ENCODE measurements at regions not wholly inside any gene's neighbourhood (a gene's known extent, or its start where the extent isn't known, plus 50 kb on each side); places are given as distances from the start of the nearest gene placed in this dataset.

GRCh38 chr1:4512636-4513035 lies 141.8 kb upstream of the AJAP1 start:
- no peaks in the 10 kb centered on the region for H3K9me3 ChIP-seq

GRCh38 chr1:4513685-4514084 lies 140.7 kb upstream of the AJAP1 start:
- Histone ChIP-seq H3K36me3 (no peaks in the 10 kb centered on the region), H3K4me1 (ENCODE audit: control insufficient read depth in 1 of 2, insufficient read depth in 1 of 2, low read depth in 1 of 2, low read length in 1 of 2) (no peaks in the 10 kb centered on the region), H3K27ac (no peak overlapping the region), H3K27me3 (no peaks in the 10 kb centered on the region), H3K4me3 (ENCODE audit: low read depth in 1 of 2, low read length in 1 of 2) (no peak overlapping the region), H3K9me3 (no peaks in the 10 kb centered on the region)
- no peak for TF ChIP-seq CTCF (IDR thresholded peaks at IDR 0.05)

More at GRCh38 chr1:4512636-4513035, 141.8 kb upstream of the AJAP1 start:
- no peaks in the 10 kb centered on the region for H3K27me3 ChIP-seq
- TF ChIP-seq CTCF (IDR thresholded peaks at IDR 0.05): no peak
- no peak overlapping the region for H3K27ac ChIP-seq
- H3K4me1 ChIP-seq (ENCODE audit: control insufficient read depth in 1 of 2, insufficient read depth in 1 of 2, low read depth in 1 of 2, low read length in 1 of 2): no peaks in the 10 kb centered on the region
- H3K36me3 ChIP-seq: no peaks in the 10 kb centered on the region
- no peak overlapping the region for H3K4me3 ChIP-seq (ENCODE audit: low read depth in 1 of 2, low read length in 1 of 2)

- Histone ChIP-seq H3K27me3 (no peaks in the 10 kb centered on the region), H3K9me3 (no peaks in the 10 kb centered on the region), H3K4me1 (ENCODE audit: control insufficient read depth in 1 of 2, insufficient read depth in 1 of 2, low read depth in 1 of 2, low read length in 1 of 2) (no peaks in the 10 kb centered on the region), H3K27ac (no peak overlapping the region), H3K36me3 (no peaks in the 10 kb centered on the region), H3K4me3 (ENCODE audit: low read depth in 1 of 2, low read length in 1 of 2) (no peak overlapping the region)
- no peak for TF ChIP-seq CTCF (IDR thresholded peaks at IDR 0.05)
These were observed 138.6 kb upstream of the AJAP1 start for GRCh38 chr1:4515727-4516289.

GRCh38 chr1:4516596-4516995 lies 137.8 kb upstream of the AJAP1 start:
- H3K27me3 ChIP-seq: no peaks in the 10 kb centered on the region
- H3K27ac ChIP-seq: no peak overlapping the region
- TF ChIP-seq CTCF (IDR thresholded peaks at IDR 0.05): no peak
- H3K4me3 ChIP-seq (ENCODE audit: low read depth in 1 of 2, low read length in 1 of 2): no peak overlapping the region
- H3K4me1 ChIP-seq (ENCODE audit: control insufficient read depth in 1 of 2, insufficient read depth in 1 of 2, low read depth in 1 of 2, low read length in 1 of 2): no peaks in the 10 kb centered on the region
- no peaks in the 10 kb centered on the region for H3K36me3 ChIP-seq
- H3K9me3 ChIP-seq: no peaks in the 10 kb centered on the region

GRCh38 chr1:4517186-4517954 lies 137.0 kb upstream of the AJAP1 start:
- no peak overlapping the region for H3K27ac ChIP-seq
- H3K27me3 ChIP-seq: no peaks in the 10 kb centered on the region
- H3K4me1 ChIP-seq (ENCODE audit: control insufficient read depth in 1 of 2, insufficient read depth in 1 of 2, low read depth in 1 of 2, low read length in 1 of 2): no peaks in the 10 kb centered on the region
- no peak overlapping the region for H3K4me3 ChIP-seq (ENCODE audit: low read depth in 1 of 2, low read length in 1 of 2)
- TF ChIP-seq CTCF (IDR thresholded peaks at IDR 0.05): no peak
- no peaks in the 10 kb centered on the region for H3K36me3 ChIP-seq
- H3K9me3 ChIP-seq: no peaks in the 10 kb centered on the region

All from neutrophil (primary cell).